K562 (cell line): ENCODE measurements at regions not wholly inside any gene's neighbourhood (a gene's known extent, or its start where the extent isn't known, plus 50 kb on each side); places are given as distances from the start of the nearest gene placed in this dataset.

ENCODE experiments used
- ATAC-seq: fragments of 200-7000 bp; cut with Tn5 transposase; 3 replicates; pipeline ENCODE4 v1.9.1; 2020; ENCODE audit warnings: moderate library complexity
- BruUV-seq: library from RNA; stranded (reverse); fragments of 400-500 nt; replicated peaks from 2 replicates; lab custom pipeline; 2021; lab: Mats Ljungman, UMichigan
- CTCF ChIA-PET: fragments of 300-600 bp; formaldehyde crosslinking; extraction: SDS; loops from one replicate; lab custom pipeline; 2021; ENCODE audit warnings: low intra/inter-chr PET ratio; lab: Yijun Ruan, JAX
- POLR2A ChIA-PET: fragments of 300-600, 350-650 bp; sonication (Branson Sonifier 250); formaldehyde crosslinking; extraction: SDS; loops from one replicate; lab custom pipeline; 2021; ENCODE audit warnings: antibody characterized with exemption, inconsistent platforms; lab: Yijun Ruan, JAX
- DNase-seq, 4 experiments: peaks; one replicate each; pipeline versions ENCODE4 v3.0.0 to v3.0.0-alpha.2; 2011 to 2018; ENCODE audit warnings: low spot score in 3 of 4, mixed read lengths in 3 of 4; ENCODE audit errors: extremely low read depth in 1 of 4
- FAIRE-seq: peaks from 2 replicates; lab custom pipeline; 2011; peaks lifted over from hg19 to GRCh38; lab: Jason Lieb, UNC
- H2AFZ ChIP-seq: 2 replicates; pipeline ENCODE4 v1.6.0; 2011; ENCODE audit warnings: low read depth, low read length, control low read depth, inconsistent platforms
- H3K27ac ChIP-seq: fragments of 200-600 bp; 3 replicates; pipeline ENCODE4 v1.8.0; 2011; ENCODE audit warnings: low read depth, mild to moderate bottlenecking, control low read depth, inconsistent platforms, low read length, moderate library complexity, mixed read lengths; ENCODE audit errors: extremely low read depth
- H3K27me3 ChIP-seq, 2 experiments: fragments of 300-600 bp in 1 of 2; 2 replicates in 1 of 2; 3 replicates in 1 of 2; pipeline versions ENCODE4 v1.6.0 to v1.8.0; 2011; ENCODE audit warnings: inconsistent platforms in 2 of 2, low read length in 2 of 2, mild to moderate bottlenecking in 1 of 2, mixed read lengths in 1 of 2, moderate library complexity in 1 of 2; ENCODE audit not compliant: control insufficient read depth in 2 of 2, insufficient read depth in 2 of 2
- H3K36me3 ChIP-seq: fragments of 300-600 bp; 3 replicates; pipeline ENCODE4 v1.8.0; 2011; ENCODE audit warnings: mild to moderate bottlenecking, low read length, inconsistent platforms; ENCODE audit not compliant: control insufficient read depth, insufficient read depth
- H3K4me1 ChIP-seq, 2 experiments: fragments of 200-600 bp in 1 of 2; replicated peaks in 1 of 2; 2 replicates in 1 of 2; 3 replicates in 1 of 2; pipeline versions ENCODE4 v1.5.1 to v1.8.0; 2011; ENCODE audit warnings: inconsistent platforms in 2 of 2, low read length in 2 of 2, mild to moderate bottlenecking in 1 of 2, mixed read lengths in 1 of 2, moderate library complexity in 1 of 2; ENCODE audit not compliant: control insufficient read depth in 2 of 2, insufficient read depth in 2 of 2
- H3K4me2 ChIP-seq: 2 replicates; pipeline ENCODE4 v1.6.1; 2011; ENCODE audit warnings: low read length, control low read depth, inconsistent platforms, mixed read lengths; ENCODE audit not compliant: insufficient read depth
- H3K4me3 ChIP-seq: fragments of 200-600 bp; sonication (generic), shearing (Covaris generic); 2 replicates; pipeline ENCODE4 v1.5.1; 2016; ENCODE audit warnings: control low read depth, inconsistent platforms
- H3K79me2 ChIP-seq: fragments of 200-600 bp; 3 replicates; pipeline ENCODE4 v1.8.0; 2011; ENCODE audit warnings: low read length, inconsistent platforms; ENCODE audit not compliant: control insufficient read depth, insufficient read depth
- H3K9ac ChIP-seq, 2 experiments: 2 replicates each; pipeline versions ENCODE4 v1.6.0 to v1.6.1; 2011; ENCODE audit warnings: low read depth in 2 of 2, low read length in 2 of 2, control low read depth in 1 of 2, inconsistent platforms in 1 of 2, mild to moderate bottlenecking in 1 of 2, mixed read lengths in 1 of 2; ENCODE audit not compliant: insufficient read depth in 1 of 2
- H3K9me1 ChIP-seq: one replicate; pipeline ENCODE4 v1.6.0; 2011; ENCODE audit warnings: inconsistent platforms, mild to moderate bottlenecking, low read length, moderate library complexity; ENCODE audit not compliant: control insufficient read depth, insufficient read depth
- H3K9me3 ChIP-seq: replicated peaks from 2 replicates; pipeline ENCODE4 v1.5.1; 2011; ENCODE audit warnings: low read depth, low read length, inconsistent platforms; ENCODE audit not compliant: control insufficient read depth, insufficient read depth
- H4K20me1 ChIP-seq: replicated peaks from 2 replicates; pipeline ENCODE4 v1.6.1; 2011; ENCODE audit warnings: low read length, inconsistent platforms, mixed read lengths; ENCODE audit not compliant: control insufficient read depth, insufficient read depth
- ARID1B ChIP-seq: fragments of 450-650 bp; IDR thresholded peaks from 2 replicates; pipeline ENCODE4 v1.6.1; 2016; ENCODE audit warnings: antibody characterized with exemption, mild to moderate bottlenecking, inconsistent platforms
- CBX8 ChIP-seq: fragments of 200-600 bp; sonication (generic); IDR thresholded peaks from 2 replicates; pipeline ENCODE4 v1.6.1; 2012; ENCODE audit warnings: borderline replicate concordance, mixed run types, low read depth, mild to moderate bottlenecking, moderate library complexity, mixed read lengths, low read length, control low read depth, inconsistent platforms; ENCODE audit not compliant: poor library complexity, severe bottlenecking; ENCODE audit errors: extremely low read depth
- CCAR2 ChIP-seq: fragments of 200-400 bp; formaldehyde crosslinking; IDR thresholded peaks from 2 replicates; pipeline ENCODE4 v1.6.1; 2017; ENCODE audit warnings: mild to moderate bottlenecking, low read depth, low read length
- CXXC5 ChIP-seq: fragments of 250-450 bp; sonication (Bioruptor Pico); IDR thresholded peaks from 2 replicates; pipeline ENCODE4 v1.8.0; 2022; ENCODE audit warnings: inconsistent platforms, mild to moderate bottlenecking, moderate library complexity
- DDX20 ChIP-seq: fragments of 450-650 bp; IDR thresholded peaks from 2 replicates; pipeline ENCODE4 v1.6.1; 2016; ENCODE audit warnings: missing genetic modification characterization, low read depth, mild to moderate bottlenecking, missing compliant biosample characterization, moderate library complexity
- EZH2 ChIP-seq: IDR thresholded peaks from 2 replicates; pipeline ENCODE4 v1.6.1; 2012; ENCODE audit warnings: low read depth, mild to moderate bottlenecking, inconsistent platforms, low read length, borderline replicate concordance
- NCOA2 ChIP-seq, 2 experiments: fragments of 450-650 bp; IDR thresholded peaks; 2 replicates each; pipeline ENCODE4 v1.6.1; 2018; ENCODE audit warnings: mild to moderate bottlenecking in 2 of 2, moderate library complexity in 1 of 2; ENCODE audit not compliant: partially characterized antibody in 2 of 2
- NFYB ChIP-seq: IDR thresholded peaks from 2 replicates; pipeline ENCODE4 v1.6.1; 2011; ENCODE audit warnings: mild to moderate bottlenecking, moderate library complexity; ENCODE audit not compliant: insufficient read length; ENCODE audit errors: extremely low read depth
- RBBP5 ChIP-seq: fragments of 200-600 bp; sonication (generic); IDR thresholded peaks from 2 replicates; pipeline ENCODE4 v1.6.1; 2012; ENCODE audit warnings: borderline replicate concordance, mild to moderate bottlenecking, low read length, control low read depth, inconsistent platforms; ENCODE audit not compliant: insufficient read depth, poor library complexity, severe bottlenecking
- SAP30 ChIP-seq: fragments of 200-600 bp; sonication (generic); IDR thresholded peaks from 2 replicates; pipeline ENCODE4 v1.6.1; 2012; ENCODE audit warnings: borderline replicate concordance, low read depth, mild to moderate bottlenecking, moderate library complexity, low read length, control low read depth, inconsistent platforms; ENCODE audit not compliant: insufficient read depth, poor library complexity, severe bottlenecking
- YBX1 ChIP-seq: fragments of 450-650 bp; IDR thresholded peaks from 2 replicates; pipeline ENCODE4 v1.7.1; 2016; ENCODE audit warnings: mild to moderate bottlenecking
- ZNF280B ChIP-seq: fragments of 250-450 bp; sonication (Bioruptor Pico); IDR thresholded peaks from 2 replicates; pipeline ENCODE4 v1.5.1; 2021; ENCODE audit warnings: mild to moderate bottlenecking
- ZNF57 ChIP-seq: fragments of 450-650 bp; formaldehyde crosslinking; IDR thresholded peaks from 2 replicates; pipeline ENCODE4 v1.4.0; 2020; ENCODE audit warnings: mild to moderate bottlenecking, moderate library complexity
- ZNF707 ChIP-seq: fragments of 250-450 bp; sonication (Bioruptor Pico); conservative IDR thresholded peaks from 2 replicates; pipeline ENCODE4 v1.8.0; 2022; ENCODE audit warnings: inconsistent platforms, mild to moderate bottlenecking, moderate library complexity
- WGBS: fragments of 100-300 bp; shearing (Covaris generic); methylation state at CpG from one replicate; pipeline ENCODE4 v1.1.6; 2016; ENCODE audit warnings: low coverage, mixed read lengths; ENCODE audit not compliant: insufficient coverage; ENCODE audit errors: missing lambda C conversion rate; 5-methylcytosine and 5-hydroxymethylcytosine counted together
- in situ Hi-C: fragments of 300-500 bp; cut with MboI; formaldehyde crosslinking; loops from 4 replicates; pipeline ENCODE4 v1.15.0; 2018; ENCODE audit warnings: inconsistent platforms, mixed read lengths
- intact Hi-C: fragments of 100-400 bp; cut with micrococcal nuclease; formaldehyde crosslinking; loops from 2 replicates; pipeline ENCODE4 v1.14.2; 2022
- TF ChIP-seq, protein P1 (sequence below): fragments of 250-450 bp; sonication (Bioruptor Pico); IDR thresholded peaks from 2 replicates; pipeline ENCODE4 v1.8.0; 2021; ENCODE audit warnings: moderate library complexity, mild to moderate bottlenecking, inconsistent platforms
- TF ChIP-seq, protein P2 (sequence below): fragments of 450-650 bp; IDR thresholded peaks from 2 replicates; pipeline ENCODE4 v1.6.1; 2018; ENCODE audit not compliant: partially characterized antibody

GRCh38 chr4:117533501-117533900, 448.1 kb upstream of the TRAM1L1 start:
- intact Hi-C loops (no loop called here), in situ Hi-C loops (no loop called here)
- H3K9ac ChIP-seq = no peak overlapping the region
- ATAC-seq = no peak
- no peak overlapping the region for H2AFZ ChIP-seq
- no peak overlapping the region for H3K27ac ChIP-seq
- no TSS peak for BruUV-seq
- no peaks in the 10 kb centered on the region for H3K9me3 ChIP-seq
- no peaks in the 10 kb centered on the region for H3K4me1 ChIP-seq
- no peak overlapping the region for H3K4me3 ChIP-seq
- H3K9me1 ChIP-seq = no peaks in the 10 kb centered on the region
- no peaks in the 10 kb centered on the region for H3K36me3 ChIP-seq
- H3K79me2 ChIP-seq = no peaks in the 10 kb centered on the region
- POLR2A ChIA-PET = no interaction called here
- 0% methylated on average over 1 of the region's 1 CpG for WGBS
- no peaks in the 10 kb centered on the region for H4K20me1 ChIP-seq
- CTCF ChIA-PET = no interaction called here
- no peak overlapping the region for H3K4me2 ChIP-seq
- DNase-seq = no peak
- H3K27me3 ChIP-seq = no peaks in the 10 kb centered on the region
- FAIRE-seq = no peak
- TF ChIP-seq NFYB (no peak), ZNF280B (CRISPR knock-in tag) (no peak), SAP30 (no peak), DDX20 (tag) (no peak), RBBP5 (no peak), ZNF57 (CRISPR knock-in tag) (no peak), CCAR2 (no peak), YBX1 (no peak), CXXC5 (CRISPR knock-in tag) (no peak), ZNF707 (no peak), ARID1B (no peak), NCOA2 (IDR thresholded peaks at IDR 0.05; ENCODE audit: partially characterized antibody in 2 of 2) (no peak), CBX8 (no peak), EZH2 (no peak)
- TF ChIP-seq, protein P1, sequence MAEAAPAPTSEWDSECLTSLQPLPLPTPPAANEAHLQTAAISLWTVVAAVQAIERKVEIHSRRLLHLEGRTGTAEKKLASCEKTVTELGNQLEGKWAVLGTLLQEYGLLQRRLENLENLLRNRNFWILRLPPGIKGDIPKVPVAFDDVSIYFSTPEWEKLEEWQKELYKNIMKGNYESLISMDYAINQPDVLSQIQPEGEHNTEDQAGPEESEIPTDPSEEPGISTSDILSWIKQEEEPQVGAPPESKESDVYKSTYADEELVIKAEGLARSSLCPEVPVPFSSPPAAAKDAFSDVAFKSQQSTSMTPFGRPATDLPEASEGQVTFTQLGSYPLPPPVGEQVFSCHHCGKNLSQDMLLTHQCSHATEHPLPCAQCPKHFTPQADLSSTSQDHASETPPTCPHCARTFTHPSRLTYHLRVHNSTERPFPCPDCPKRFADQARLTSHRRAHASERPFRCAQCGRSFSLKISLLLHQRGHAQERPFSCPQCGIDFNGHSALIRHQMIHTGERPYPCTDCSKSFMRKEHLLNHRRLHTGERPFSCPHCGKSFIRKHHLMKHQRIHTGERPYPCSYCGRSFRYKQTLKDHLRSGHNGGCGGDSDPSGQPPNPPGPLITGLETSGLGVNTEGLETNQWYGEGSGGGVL (CRISPR knock-in tag) = no peak
- TF ChIP-seq, protein P2, sequence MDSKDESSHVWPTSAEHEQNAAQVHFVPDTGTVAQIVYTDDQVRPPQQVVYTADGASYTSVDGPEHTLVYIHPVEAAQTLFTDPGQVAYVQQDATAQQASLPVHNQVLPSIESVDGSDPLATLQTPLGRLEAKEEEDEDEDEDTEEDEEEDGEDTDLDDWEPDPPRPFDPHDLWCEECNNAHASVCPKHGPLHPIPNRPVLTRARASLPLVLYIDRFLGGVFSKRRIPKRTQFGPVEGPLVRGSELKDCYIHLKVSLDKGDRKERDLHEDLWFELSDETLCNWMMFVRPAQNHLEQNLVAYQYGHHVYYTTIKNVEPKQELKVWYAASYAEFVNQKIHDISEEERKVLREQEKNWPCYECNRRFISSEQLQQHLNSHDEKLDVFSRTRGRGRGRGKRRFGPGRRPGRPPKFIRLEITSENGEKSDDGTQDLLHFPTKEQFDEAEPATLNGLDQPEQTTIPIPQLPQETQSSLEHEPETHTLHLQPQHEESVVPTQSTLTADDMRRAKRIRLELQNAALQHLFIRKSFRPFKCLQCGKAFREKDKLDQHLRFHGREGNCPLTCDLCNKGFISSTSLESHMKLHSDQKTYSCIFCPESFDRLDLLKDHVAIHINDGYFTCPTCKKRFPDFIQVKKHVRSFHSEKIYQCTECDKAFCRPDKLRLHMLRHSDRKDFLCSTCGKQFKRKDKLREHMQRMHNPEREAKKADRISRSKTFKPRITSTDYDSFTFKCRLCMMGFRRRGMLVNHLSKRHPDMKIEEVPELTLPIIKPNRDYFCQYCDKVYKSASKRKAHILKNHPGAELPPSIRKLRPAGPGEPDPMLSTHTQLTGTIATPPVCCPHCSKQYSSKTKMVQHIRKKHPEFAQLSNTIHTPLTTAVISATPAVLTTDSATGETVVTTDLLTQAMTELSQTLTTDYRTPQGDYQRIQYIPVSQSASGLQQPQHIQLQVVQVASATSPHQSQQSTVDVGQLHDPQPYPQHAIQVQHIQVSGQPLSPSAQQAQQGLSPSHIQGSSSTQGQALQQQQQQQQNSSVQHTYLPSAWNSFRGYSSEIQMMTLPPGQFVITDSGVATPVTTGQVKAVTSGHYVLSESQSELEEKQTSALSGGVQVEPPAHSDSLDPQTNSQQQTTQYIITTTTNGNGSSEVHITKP = no peak
